CD14-positive monocyte (primary cell): ENCODE measurements at regions not wholly inside any gene's neighbourhood (a gene's known extent, or its start where the extent isn't known, plus 50 kb on each side); places are given as distances from the start of the nearest gene placed in this dataset.

ENCODE experiments used
- DNase-seq, 3 donors: peaks; one replicate each; pipeline ENCODE4 v3.0.0-alpha.2; 2011 to 2022
- H2AFZ ChIP-seq: 2 replicates; pipeline ENCODE4 v1.6.0; 2012; ENCODE audit warnings: mild to moderate bottlenecking, low read depth, low read length, inconsistent platforms; ENCODE audit not compliant: insufficient read depth, poor library complexity, severe bottlenecking
- H3K27ac ChIP-seq, 2 donors: 1 replicate in 1 of 2; 2 replicates in 1 of 2; pipeline ENCODE4 v1.5.1; 2012 to 2013; ENCODE audit warnings: low read length in 2 of 2, control low read depth in 1 of 2, inconsistent platforms in 1 of 2, low read depth in 1 of 2, mild to moderate bottlenecking in 1 of 2
- H3K27me3 ChIP-seq, 2 donors: one replicate each; pipeline versions ENCODE4 v1.6.0 to v1.6.1; 2011 to 2013; ENCODE audit warnings: low read length in 2 of 2; ENCODE audit not compliant: control insufficient read depth in 2 of 2, insufficient read depth in 2 of 2
- H3K36me3 ChIP-seq, 2 donors: replicated peaks in 1 of 2; 1 replicate in 1 of 2; 2 replicates in 1 of 2; pipeline versions ENCODE4 v1.5.1 to v1.6.1; 2012 to 2013; ENCODE audit warnings: low read length in 2 of 2, control low read depth in 1 of 2, inconsistent platforms in 1 of 2, mild to moderate bottlenecking in 1 of 2; ENCODE audit not compliant: insufficient read depth in 2 of 2, control insufficient read depth in 1 of 2
- H3K4me1 ChIP-seq, 2 donors: 1 replicate in 1 of 2; 2 replicates in 1 of 2; pipeline versions ENCODE4 v1.5.1 to v1.6.1; 2012 to 2013; ENCODE audit warnings: low read length in 2 of 2, control low read depth in 1 of 2, inconsistent platforms in 1 of 2, mild to moderate bottlenecking in 1 of 2, moderate library complexity in 1 of 2; ENCODE audit not compliant: insufficient read depth in 2 of 2, control insufficient read depth in 1 of 2
- H3K4me2 ChIP-seq: replicated peaks from 2 replicates; pipeline ENCODE3; 2012; ENCODE audit warnings: low read length, moderate library complexity, mild to moderate bottlenecking; ENCODE audit not compliant: poor library complexity, severe bottlenecking; ENCODE audit errors: extremely low read depth
- H3K4me3 ChIP-seq, 3 experiments: fragments of 200-600 bp in 1 of 3; sonication (generic) in 1 of 3; replicated peaks in 1 of 3; 1 replicate in 2 of 3; 2 replicates in 1 of 3; pipeline ENCODE4 v1.5.1; 2011 to 2013; ENCODE audit warnings: low read length in 3 of 3, mild to moderate bottlenecking in 3 of 3, control low read depth in 2 of 3, low read depth in 2 of 3, inconsistent platforms in 1 of 3, moderate library complexity in 1 of 3
- H3K79me2 ChIP-seq: 2 replicates; pipeline ENCODE4 v1.6.0; 2012; ENCODE audit warnings: mild to moderate bottlenecking, control low read depth, inconsistent platforms, low read length, moderate library complexity; ENCODE audit not compliant: insufficient read depth
- H3K9ac ChIP-seq: 2 replicates; pipeline ENCODE4 v1.6.0; 2017; ENCODE audit warnings: low read length, mild to moderate bottlenecking; ENCODE audit not compliant: insufficient read depth, poor library complexity, severe bottlenecking
- H3K9me3 ChIP-seq, 2 donors: replicated peaks in 1 of 2; 1 replicate in 1 of 2; 2 replicates in 1 of 2; pipeline versions ENCODE4 v1.5.1 to v1.6.1; 2012 to 2013; ENCODE audit warnings: low read length in 2 of 2, control low read depth in 1 of 2; ENCODE audit not compliant: control insufficient read depth in 1 of 2, insufficient read depth in 1 of 2
- H4K20me1 ChIP-seq: 2 replicates; pipeline ENCODE4 v1.6.0; 2012; ENCODE audit warnings: mild to moderate bottlenecking, low read length, control low read depth, moderate library complexity; ENCODE audit not compliant: insufficient read depth
- H3K27ac Mint-ChIP-seq, 7 donors: one replicate each; pipeline ENCODE4 v1.8.0; 2020; ENCODE audit warnings: mild to moderate bottlenecking in 7 of 7, mixed read lengths in 7 of 7, moderate library complexity in 6 of 7, inconsistent platforms in 2 of 7
- H3K27me3 Mint-ChIP-seq, 3 donors: one replicate each; pipeline ENCODE4 v1.8.0; 2021 to 2022; ENCODE audit warnings: low read depth in 3 of 3, mild to moderate bottlenecking in 3 of 3, mixed read lengths in 3 of 3, moderate library complexity in 3 of 3, inconsistent platforms in 1 of 3
- H3K36me3 Mint-ChIP-seq, 2 donors: one replicate each; pipeline ENCODE4 v1.8.0; 2020; ENCODE audit warnings: mixed read lengths in 2 of 2, inconsistent platforms in 1 of 2, mild to moderate bottlenecking in 1 of 2
- H3K4me1 Mint-ChIP-seq: one replicate; pipeline ENCODE4 v1.8.0; 2020; ENCODE audit warnings: mild to moderate bottlenecking, mixed read lengths
- H3K4me3 Mint-ChIP-seq, 2 donors: one replicate each; pipeline ENCODE4 v1.8.0; 2020; ENCODE audit warnings: mild to moderate bottlenecking in 2 of 2, mixed read lengths in 2 of 2, moderate library complexity in 1 of 2
- H3K9me3 Mint-ChIP-seq, 7 donors: one replicate each; pipeline ENCODE4 v1.8.0; 2020 to 2022; ENCODE audit warnings: mixed read lengths in 7 of 7, mild to moderate bottlenecking in 6 of 7, moderate library complexity in 6 of 7, inconsistent platforms in 2 of 7
- WGBS: methylation state at CpG from one replicate; pipeline ENCODE4 v1.1.5; 2013; ENCODE audit warnings: missing lambda C conversion rate; ENCODE audit not compliant: insufficient coverage; 5-methylcytosine and 5-hydroxymethylcytosine counted together
- intact Hi-C, 2 donors: fragments of 100-400 bp; cut with micrococcal nuclease; formaldehyde crosslinking; loops; one replicate each; pipeline versions ENCODE4 v1.15.0 to v1.15.1; 2023
- TF ChIP-seq, protein P1 (sequence below): fragments of 200-600 bp; IDR thresholded peaks from one replicate; pipeline ENCODE4 v1.8.0; 2022; ENCODE audit warnings: antibody characterized with exemption, mild to moderate bottlenecking

- no peaks in the 10 kb centered on the region for H3K27me3 Mint-ChIP-seq
- Histone ChIP-seq H3K36me3 (no peaks in the 10 kb centered on the region), H3K9me3 (peaks cover 2 to 15% of the 10 kb centered on the region in 2 donors), H3K4me3 (no peak overlapping the region), H3K4me1 (no peaks in the 10 kb centered on the region), H2AFZ (no peak overlapping the region), H3K79me2 (no peaks in the 10 kb centered on the region), H3K27ac (no peak overlapping the region), H4K20me1 (no peaks in the 10 kb centered on the region), H3K9ac (no peak overlapping the region), H3K27me3 (no peaks in the 10 kb centered on the region), H3K4me2 (no peak overlapping the region)
- DNase-seq = no peak
- no peak overlapping the region for H3K4me3 Mint-ChIP-seq
- no peaks in the 10 kb centered on the region for H3K4me1 Mint-ChIP-seq
- no CpG with 5 or more reads among the region's 2 CpGs for WGBS
- H3K36me3 Mint-ChIP-seq = no peaks in the 10 kb centered on the region
- H3K27ac Mint-ChIP-seq = no peak overlapping the region
- H3K9me3 Mint-ChIP-seq = peaks cover 0 to 15% (median 6%) of the 10 kb centered on the region in 7 donors
- intact Hi-C loops = no loop called here
- TF ChIP-seq, protein P1, sequence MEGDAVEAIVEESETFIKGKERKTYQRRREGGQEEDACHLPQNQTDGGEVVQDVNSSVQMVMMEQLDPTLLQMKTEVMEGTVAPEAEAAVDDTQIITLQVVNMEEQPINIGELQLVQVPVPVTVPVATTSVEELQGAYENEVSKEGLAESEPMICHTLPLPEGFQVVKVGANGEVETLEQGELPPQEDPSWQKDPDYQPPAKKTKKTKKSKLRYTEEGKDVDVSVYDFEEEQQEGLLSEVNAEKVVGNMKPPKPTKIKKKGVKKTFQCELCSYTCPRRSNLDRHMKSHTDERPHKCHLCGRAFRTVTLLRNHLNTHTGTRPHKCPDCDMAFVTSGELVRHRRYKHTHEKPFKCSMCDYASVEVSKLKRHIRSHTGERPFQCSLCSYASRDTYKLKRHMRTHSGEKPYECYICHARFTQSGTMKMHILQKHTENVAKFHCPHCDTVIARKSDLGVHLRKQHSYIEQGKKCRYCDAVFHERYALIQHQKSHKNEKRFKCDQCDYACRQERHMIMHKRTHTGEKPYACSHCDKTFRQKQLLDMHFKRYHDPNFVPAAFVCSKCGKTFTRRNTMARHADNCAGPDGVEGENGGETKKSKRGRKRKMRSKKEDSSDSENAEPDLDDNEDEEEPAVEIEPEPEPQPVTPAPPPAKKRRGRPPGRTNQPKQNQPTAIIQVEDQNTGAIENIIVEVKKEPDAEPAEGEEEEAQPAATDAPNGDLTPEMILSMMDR = no peak
Measured at GRCh38 chr1:189927641-189928040, 550.0 kb downstream of the BRINP3 start.

DNA sequence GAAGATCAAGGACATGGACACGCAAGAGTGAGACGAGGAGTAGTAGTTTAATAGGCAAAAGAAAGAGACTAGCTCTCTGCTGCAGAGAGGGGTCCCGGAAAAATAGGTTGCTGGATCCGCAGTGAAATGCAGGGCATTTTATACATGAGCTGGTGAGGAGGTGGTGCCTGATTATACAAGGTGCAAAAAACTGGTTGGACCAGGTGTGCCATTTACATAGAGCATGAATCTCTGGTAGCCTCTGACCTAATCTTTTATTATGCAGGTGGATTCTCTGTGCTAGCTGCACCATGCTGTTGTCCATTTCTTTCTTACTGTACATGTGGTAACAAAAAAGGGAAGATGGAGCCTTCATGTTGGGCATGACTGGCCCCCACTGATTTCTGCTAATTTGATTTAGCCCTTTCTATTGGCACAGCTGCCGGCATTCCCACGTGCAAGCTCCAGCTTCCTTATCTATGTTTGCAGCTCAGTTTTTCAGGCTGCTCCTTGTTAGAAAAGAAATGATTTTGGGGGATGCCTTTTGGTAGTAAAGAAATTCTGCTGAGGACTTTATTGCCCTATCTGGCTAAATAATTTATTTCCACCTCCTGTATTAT, 548.1 kb downstream of the BRINP3 start:
- intact Hi-C loops = no loop called here
- Histone ChIP-seq H3K9ac (no peak overlapping the region), H3K27ac (no peak overlapping the region), H2AFZ (no peak overlapping the region), H3K9me3 (peaks cover 2 to 16% of the 10 kb centered on the region in 2 donors), H3K4me2 (no peak overlapping the region), H3K4me3 (no peak overlapping the region), H3K36me3 (no peaks in the 10 kb centered on the region), H3K4me1 (no peaks in the 10 kb centered on the region), H3K27me3 (no peaks in the 10 kb centered on the region), H4K20me1 (no peaks in the 10 kb centered on the region), H3K79me2 (no peaks in the 10 kb centered on the region)
- 90% methylated on average over 4 of the region's 6 CpGs for WGBS
- TF ChIP-seq, protein P1 = no peak
- Mint-ChIP-seq H3K4me1 (no peaks in the 10 kb centered on the region), H3K27ac (no peak overlapping the region), H3K36me3 (no peaks in the 10 kb centered on the region), H3K4me3 (no peak overlapping the region), H3K27me3 (no peaks in the 10 kb centered on the region), H3K9me3 (peaks cover 0 to 12% (median 9%) of the 10 kb centered on the region in 7 donors)
- DNase-seq = no peak
